Lung (tissue), 11 donors: ENCODE measurements at regions not wholly inside any gene's neighbourhood (a gene's known extent, or its start where the extent isn't known, plus 50 kb on each side); places are given as distances from the start of the nearest gene placed in this dataset.
"Not testable (repeated sequence)": the region's sequence is repeated elsewhere in the genome, so short reads cannot be mapped to it uniquely, and the experiment has no call there.

Experiments
- ATAC-seq: fragments of 200-7000 bp; cut with Tn5 transposase; one replicate; pipeline ENCODE4 v1.9.1; 2020; ENCODE audit warnings: moderate number of reproducible peaks; ENCODE audit not compliant: insufficient read depth, low FRiP score
- DNase-seq, 3 donors: peaks; one replicate each; pipeline ENCODE4 v3.0.0-alpha.2; 2013 to 2017
- H3K27ac ChIP-seq, 2 donors: one replicate each; pipeline ENCODE4 v1.5.1; 2013; ENCODE audit warnings: mild to moderate bottlenecking in 2 of 2, moderate library complexity in 2 of 2, control low read depth in 1 of 2, inconsistent platforms in 1 of 2, low read depth in 1 of 2, low read length in 1 of 2
- H3K27me3 ChIP-seq, 3 donors: one replicate each; pipeline ENCODE4 v1.5.1; 2013; ENCODE audit warnings: low read length in 2 of 3; ENCODE audit not compliant: control insufficient read depth in 3 of 3, insufficient read depth in 3 of 3
- H3K36me3 ChIP-seq, 4 donors: one replicate each; pipeline ENCODE4 v1.5.1; 2013; ENCODE audit warnings: low read length in 4 of 4, mild to moderate bottlenecking in 1 of 4, moderate library complexity in 1 of 4; ENCODE audit not compliant: control insufficient read depth in 4 of 4, insufficient read depth in 4 of 4
- H3K4me1 ChIP-seq, 5 donors: one replicate each; pipeline ENCODE4 v1.5.1; 2013; ENCODE audit warnings: low read length in 5 of 5, mild to moderate bottlenecking in 2 of 5, moderate library complexity in 1 of 5; ENCODE audit not compliant: control insufficient read depth in 5 of 5, insufficient read depth in 5 of 5
- H3K4me3 ChIP-seq: one replicate; pipeline ENCODE4 v1.5.1; 2013; ENCODE audit warnings: mild to moderate bottlenecking, control low read depth, moderate library complexity
- H3K9ac ChIP-seq, 2 donors: one replicate each; pipeline ENCODE4 v1.5.1; 2013; ENCODE audit warnings: low read length in 2 of 2, control low read depth in 1 of 2; ENCODE audit not compliant: insufficient read depth in 1 of 2
- H3K9me3 ChIP-seq, 4 donors: one replicate each; pipeline ENCODE4 v1.5.1; 2013; ENCODE audit warnings: low read length in 3 of 4, mild to moderate bottlenecking in 1 of 4, moderate library complexity in 1 of 4; ENCODE audit not compliant: control insufficient read depth in 4 of 4, insufficient read depth in 3 of 4
- WGBS, 2 donors: extraction: QIAGEN DNeasy Blood & Tissue Kit; methylation state at CpG; one replicate each; pipeline ENCODE4 v1.1.7; 2013; 5-methylcytosine and 5-hydroxymethylcytosine counted together
- TF ChIP-seq, protein P1 (sequence below): IDR thresholded peaks from 2 replicates; pipeline ENCODE4 v1.5.1; 2012; ENCODE audit warnings: mild to moderate bottlenecking; ENCODE audit errors: control extremely low read depth, extremely low read depth
- donor health status: control.
- donor health status: control.
- donor health status: Bipolar disorder and iron deficiency.
- donor health status: healthy.
- donor health status: DM: yes; HTN: yes; CAD: no.

DNA sequence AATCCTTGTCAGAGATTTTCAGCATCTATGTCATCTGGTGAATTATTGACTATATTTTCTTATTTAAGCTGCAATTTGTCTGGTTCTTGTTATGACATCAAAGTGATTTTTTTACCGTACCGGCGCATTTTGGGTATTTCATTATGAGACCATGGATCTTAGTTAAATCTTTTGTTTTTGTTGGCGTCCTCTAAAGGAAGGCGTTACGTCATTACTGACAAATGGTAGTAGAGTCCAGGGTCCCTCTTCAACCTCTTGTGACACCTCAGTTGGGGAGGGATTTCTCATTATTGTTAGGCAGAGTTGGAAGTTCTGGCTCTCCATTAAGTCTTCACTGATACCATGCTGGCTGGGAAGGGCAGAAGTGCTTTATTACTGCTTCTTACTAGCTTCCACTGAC, 175.8 kb upstream of the MMADHC start:
- Histone ChIP-seq H3K36me3 (no peaks in the 10 kb centered on the region), H3K9ac (no peak overlapping the region)
- ATAC-seq: no peak

DNA sequence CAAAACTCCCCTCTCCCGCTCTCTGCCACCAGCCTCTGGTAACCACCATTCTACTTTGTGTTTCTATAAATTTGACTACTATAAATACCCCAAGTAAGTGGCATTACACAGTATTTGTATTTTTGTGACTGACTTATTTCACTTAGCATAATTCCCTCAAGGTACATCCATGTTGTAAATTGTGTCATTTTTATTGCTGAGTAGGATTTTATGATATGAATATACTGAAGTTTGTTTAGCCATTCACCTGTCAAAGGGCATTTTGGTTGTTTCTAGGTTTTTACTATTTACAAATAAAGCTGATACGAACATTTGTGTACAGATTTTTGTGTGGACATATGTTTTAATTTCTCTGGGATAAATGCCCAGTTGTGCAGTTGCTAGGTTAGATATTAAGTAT, 174.0 kb upstream of the MMADHC start:
- H3K9me3 ChIP-seq: no peaks in the 10 kb centered on the region
- H3K9ac ChIP-seq: no peak overlapping the region
- DNase-seq: no peak
- no peak for ATAC-seq
- no peaks in the 10 kb centered on the region for H3K27me3 ChIP-seq
- 86 to 93% methylated on average over 2 of the region's 2 CpGs for WGBS, 2 donors
- no peaks in the 10 kb centered on the region for H3K4me1 ChIP-seq
- TF ChIP-seq, protein P1, sequence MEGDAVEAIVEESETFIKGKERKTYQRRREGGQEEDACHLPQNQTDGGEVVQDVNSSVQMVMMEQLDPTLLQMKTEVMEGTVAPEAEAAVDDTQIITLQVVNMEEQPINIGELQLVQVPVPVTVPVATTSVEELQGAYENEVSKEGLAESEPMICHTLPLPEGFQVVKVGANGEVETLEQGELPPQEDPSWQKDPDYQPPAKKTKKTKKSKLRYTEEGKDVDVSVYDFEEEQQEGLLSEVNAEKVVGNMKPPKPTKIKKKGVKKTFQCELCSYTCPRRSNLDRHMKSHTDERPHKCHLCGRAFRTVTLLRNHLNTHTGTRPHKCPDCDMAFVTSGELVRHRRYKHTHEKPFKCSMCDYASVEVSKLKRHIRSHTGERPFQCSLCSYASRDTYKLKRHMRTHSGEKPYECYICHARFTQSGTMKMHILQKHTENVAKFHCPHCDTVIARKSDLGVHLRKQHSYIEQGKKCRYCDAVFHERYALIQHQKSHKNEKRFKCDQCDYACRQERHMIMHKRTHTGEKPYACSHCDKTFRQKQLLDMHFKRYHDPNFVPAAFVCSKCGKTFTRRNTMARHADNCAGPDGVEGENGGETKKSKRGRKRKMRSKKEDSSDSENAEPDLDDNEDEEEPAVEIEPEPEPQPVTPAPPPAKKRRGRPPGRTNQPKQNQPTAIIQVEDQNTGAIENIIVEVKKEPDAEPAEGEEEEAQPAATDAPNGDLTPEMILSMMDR: no peak
- no peak overlapping the region for H3K4me3 ChIP-seq
- H3K27ac ChIP-seq: no peak overlapping the region
- no peaks in the 10 kb centered on the region for H3K36me3 ChIP-seq

More for the DNA sequence above, 175.8 kb upstream of the MMADHC start:
- WGBS, 2 donors: 89 to 95% methylated on average over 6 of the region's 6 CpGs
- peaks cover 0 to 7% (median 0%) of the 10 kb centered on the region in 5 donors for H3K4me1 ChIP-seq
- TF ChIP-seq, protein P1: no peak
- no peak overlapping the region for H3K27ac ChIP-seq
- H3K27me3 ChIP-seq: no peaks in the 10 kb centered on the region
- no peak for DNase-seq
- no peaks in the 10 kb centered on the region for H3K9me3 ChIP-seq
- no peak overlapping the region for H3K4me3 ChIP-seq

- H3K9ac ChIP-seq, H3K36me3 ChIP-seq, H3K4me3 ChIP-seq, H3K27me3 ChIP-seq, ATAC-seq, H3K9me3 ChIP-seq, DNase-seq, H3K27ac ChIP-seq, H3K4me1 ChIP-seq: not testable (repeated sequence)
- 93 to 95% methylated on average over 2 of the region's 2 CpGs for WGBS, 2 donors
These were observed 171.8 kb upstream of the MMADHC start for GRCh38 chr2:149759382-149759781.

DNA sequence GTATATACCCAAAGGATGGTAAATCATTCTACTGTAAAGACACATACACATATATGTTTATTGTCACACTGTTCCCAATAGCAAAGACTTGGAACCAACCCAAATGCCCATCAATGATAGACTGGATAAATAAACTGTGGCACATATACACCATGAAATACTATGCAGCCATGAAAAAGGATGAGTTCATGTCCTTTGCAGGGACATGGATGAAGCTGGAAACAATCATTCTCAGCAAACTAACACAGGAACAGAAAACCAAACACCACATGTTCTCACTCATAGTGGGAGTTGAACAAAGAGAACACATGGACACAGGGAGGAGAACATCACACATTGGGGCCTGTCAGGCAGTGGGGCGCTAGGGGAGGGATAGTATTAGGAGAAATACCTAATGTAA, 167.1 kb upstream of the MMADHC start:
- H3K27ac ChIP-seq, H3K36me3 ChIP-seq, ATAC-seq, H3K9me3 ChIP-seq, H3K4me3 ChIP-seq, H3K27me3 ChIP-seq, DNase-seq, H3K9ac ChIP-seq, H3K4me1 ChIP-seq: not testable (repeated sequence)
- 86 to 100% methylated on average over 1 of the region's 1 CpG for WGBS, 2 donors

DNA sequence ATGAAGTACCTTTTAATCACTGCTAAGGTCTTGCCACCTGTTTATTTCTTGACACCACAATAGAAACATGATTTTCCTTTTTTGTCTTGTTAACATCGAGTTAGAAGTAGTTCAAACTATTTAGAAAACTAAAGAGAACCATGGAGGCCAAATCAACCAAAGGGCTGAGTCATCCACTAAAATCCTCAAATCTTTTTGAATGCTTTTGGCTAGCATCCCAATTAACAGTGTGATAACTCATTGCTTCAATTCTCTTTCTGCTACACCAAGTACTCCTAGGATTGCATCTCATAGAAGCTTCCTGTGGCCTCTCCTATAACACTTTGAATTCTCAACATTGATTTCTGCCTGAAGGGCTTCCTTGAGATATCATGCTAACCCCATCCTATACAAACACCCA, 159.9 kb upstream of the MMADHC start:
- no peak overlapping the region for H3K27ac ChIP-seq
- H3K4me1 ChIP-seq: peaks cover 0 to 36% (median 0%) of the 10 kb centered on the region in 5 donors
- H3K9ac ChIP-seq: no peak overlapping the region
- 67 to 85% methylated on average over 1 of the region's 1 CpG for WGBS, 2 donors
- DNase-seq (no peak), ATAC-seq (no peak)
- TF ChIP-seq, protein P1: no peak
- H3K4me3 ChIP-seq: no peak overlapping the region
- no peaks in the 10 kb centered on the region for H3K36me3 ChIP-seq
- H3K9me3 ChIP-seq: peaks cover 0 to 1% (median 0%) of the 10 kb centered on the region in 4 donors
- H3K27me3 ChIP-seq: no peaks in the 10 kb centered on the region
